ENCODE measurements at regions not wholly inside any gene's neighbourhood (a gene's known extent, or its start where the extent isn't known, plus 50 kb on each side); places are given as distances from the start of the nearest gene placed in this dataset.

GRCh38 chr20:24831232-24831631, 117.8 kb upstream of the CST7 start:
- TF ChIP-seq CTCF (IDR thresholded peaks at IDR 0.05) (no peak), EP300 (IDR thresholded peaks at IDR 0.05) (no peak), POLR2A (IDR thresholded peaks at IDR 0.05) (no peak)

Data from ovary (tissue), 3 donors.